WTC11 (cell line): ENCODE measurements at regions not wholly inside any gene's neighbourhood (a gene's known extent, or its start where the extent isn't known, plus 50 kb on each side); places are given as distances from the start of the nearest gene placed in this dataset.

Experiments
- ATF2 ChIP-seq: sonication (generic); formaldehyde crosslinking; IDR thresholded peaks from 2 replicates; pipeline ENCODE4 v1.8.1; 2022; ENCODE audit warnings: low read depth, missing genetic modification reagents, borderline replicate concordance
- CTCF ChIP-seq: fragments of 200-600 bp; IDR thresholded peaks from 2 replicates; pipeline ENCODE4 v1.8.0; 2022; ENCODE audit warnings: antibody characterized with exemption
- HMGXB4 ChIP-seq: sonication (generic); formaldehyde crosslinking; IDR thresholded peaks from 2 replicates; pipeline ENCODE4 v1.8.1; 2023; ENCODE audit warnings: mild to moderate bottlenecking, moderate library complexity, missing genetic modification reagents
- JUN ChIP-seq: sonication (generic); formaldehyde crosslinking; IDR thresholded peaks from 2 replicates; pipeline ENCODE4 v1.8.0; 2023; ENCODE audit warnings: mild to moderate bottlenecking, missing genetic modification reagents
- MAX ChIP-seq: sonication (generic); formaldehyde crosslinking; IDR thresholded peaks from 2 replicates; pipeline ENCODE4 v1.8.0; 2022; ENCODE audit warnings: mild to moderate bottlenecking, missing genetic modification reagents
- MXD4 ChIP-seq: fragments of 250-450 bp; sonication (Bioruptor Pico); IDR thresholded peaks from 2 replicates; pipeline ENCODE4 v1.8.0; 2021; ENCODE audit warnings: mild to moderate bottlenecking, moderate library complexity, borderline replicate concordance
- PRDM15 ChIP-seq: sonication (generic); formaldehyde crosslinking; IDR thresholded peaks from 2 replicates; pipeline ENCODE4 v1.8.0; 2022; ENCODE audit warnings: missing genetic modification reagents
- ZBTB21 ChIP-seq: sonication (generic); formaldehyde crosslinking; IDR thresholded peaks from 2 replicates; pipeline ENCODE4 v1.8.1; 2023; ENCODE audit warnings: mild to moderate bottlenecking, missing genetic modification reagents, borderline replicate concordance
- ZMAT4 ChIP-seq: fragments of 250-450 bp; sonication (Bioruptor Pico); IDR thresholded peaks from 2 replicates; pipeline ENCODE4 v1.9.0; 2021; ENCODE audit warnings: mild to moderate bottlenecking
- ZNF263 ChIP-seq: sonication (generic); formaldehyde crosslinking; IDR thresholded peaks from 2 replicates; pipeline ENCODE4 v1.8.1; 2022; ENCODE audit warnings: low read depth, mild to moderate bottlenecking, moderate library complexity, missing genetic modification reagents

- TF ChIP-seq CTCF = no peak
- TF ChIP-seq ZBTB21 (CRISPR knock-in tag) = no peak
- TF ChIP-seq ZNF263 (CRISPR knock-in tag) = no peak
- TF ChIP-seq JUN (CRISPR knock-in tag) = no peak
- TF ChIP-seq MAX (CRISPR knock-in tag) = no peak
- no peak for TF ChIP-seq MXD4 (CRISPR knock-in tag)
- TF ChIP-seq ATF2 (CRISPR knock-in tag) = no peak
- TF ChIP-seq HMGXB4 (CRISPR knock-in tag) = no peak
- no peak for TF ChIP-seq ZMAT4 (CRISPR knock-in tag)
- no peak for TF ChIP-seq PRDM15 (CRISPR knock-in tag)
These were observed 86.6 kb upstream of the ERRFI1 start for GRCh38 chr1:8112611-8113261.
